ENCODE measurements at regions not wholly inside any gene's neighbourhood (a gene's known extent, or its start where the extent isn't known, plus 50 kb on each side); places are given as distances from the start of the nearest gene placed in this dataset.

DNA sequence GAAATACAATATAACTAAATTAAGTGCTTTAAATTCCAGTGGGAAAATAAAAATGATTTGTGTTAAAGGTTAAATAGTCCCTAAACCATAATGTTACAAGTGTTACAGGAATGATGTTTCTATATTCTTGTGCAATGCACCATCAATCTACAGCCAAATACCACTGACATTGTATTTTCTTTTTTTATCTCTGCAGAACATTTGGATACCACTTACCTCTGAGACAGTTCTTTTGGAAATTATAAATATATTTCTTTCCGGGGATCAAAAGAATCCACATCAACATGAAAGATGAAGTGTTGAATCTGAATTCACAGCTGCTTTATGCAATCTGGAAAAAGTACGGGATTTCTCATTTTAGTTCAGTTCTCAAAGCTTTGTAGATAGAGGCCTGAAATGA is 518.3 kb upstream of the AGA start:
- TF ChIP-seq, protein P1, sequence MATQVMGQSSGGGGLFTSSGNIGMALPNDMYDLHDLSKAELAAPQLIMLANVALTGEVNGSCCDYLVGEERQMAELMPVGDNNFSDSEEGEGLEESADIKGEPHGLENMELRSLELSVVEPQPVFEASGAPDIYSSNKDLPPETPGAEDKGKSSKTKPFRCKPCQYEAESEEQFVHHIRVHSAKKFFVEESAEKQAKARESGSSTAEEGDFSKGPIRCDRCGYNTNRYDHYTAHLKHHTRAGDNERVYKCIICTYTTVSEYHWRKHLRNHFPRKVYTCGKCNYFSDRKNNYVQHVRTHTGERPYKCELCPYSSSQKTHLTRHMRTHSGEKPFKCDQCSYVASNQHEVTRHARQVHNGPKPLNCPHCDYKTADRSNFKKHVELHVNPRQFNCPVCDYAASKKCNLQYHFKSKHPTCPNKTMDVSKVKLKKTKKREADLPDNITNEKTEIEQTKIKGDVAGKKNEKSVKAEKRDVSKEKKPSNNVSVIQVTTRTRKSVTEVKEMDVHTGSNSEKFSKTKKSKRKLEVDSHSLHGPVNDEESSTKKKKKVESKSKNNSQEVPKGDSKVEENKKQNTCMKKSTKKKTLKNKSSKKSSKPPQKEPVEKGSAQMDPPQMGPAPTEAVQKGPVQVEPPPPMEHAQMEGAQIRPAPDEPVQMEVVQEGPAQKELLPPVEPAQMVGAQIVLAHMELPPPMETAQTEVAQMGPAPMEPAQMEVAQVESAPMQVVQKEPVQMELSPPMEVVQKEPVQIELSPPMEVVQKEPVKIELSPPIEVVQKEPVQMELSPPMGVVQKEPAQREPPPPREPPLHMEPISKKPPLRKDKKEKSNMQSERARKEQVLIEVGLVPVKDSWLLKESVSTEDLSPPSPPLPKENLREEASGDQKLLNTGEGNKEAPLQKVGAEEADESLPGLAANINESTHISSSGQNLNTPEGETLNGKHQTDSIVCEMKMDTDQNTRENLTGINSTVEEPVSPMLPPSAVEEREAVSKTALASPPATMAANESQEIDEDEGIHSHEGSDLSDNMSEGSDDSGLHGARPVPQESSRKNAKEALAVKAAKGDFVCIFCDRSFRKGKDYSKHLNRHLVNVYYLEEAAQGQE (IDR thresholded peaks at IDR 0.05; ENCODE audit: insufficient replicate concordance, low read depth) = no peak
- TF ChIP-seq CTCF (IDR thresholded peaks at IDR 0.05; ENCODE audit: insufficient read depth, low read length) = no peak
- no peak for TF ChIP-seq SPI1 (IDR thresholded peaks at IDR 0.05; ENCODE audit: borderline replicate concordance, low read depth)
- TF ChIP-seq POLR2AphosphoS5 (IDR thresholded peaks at IDR 0.05; ENCODE audit: low read depth) = no peak
- no peak for TF ChIP-seq GABPA (IDR thresholded peaks at IDR 0.05; ENCODE audit: low read depth)
- H3K4me3 ChIP-seq (replicated peaks; ENCODE audit: insufficient read depth, low read length) = no peak overlapping the region
- DNase-seq (ENCODE audit: low read depth in 1 of 2, low spot score in 1 of 2) = no peak
- H3K27me3 ChIP-seq (ENCODE audit: insufficient read depth, poor library complexity, severe bottlenecking) = no peaks in the 10 kb centered on the region
- H3K27ac ChIP-seq (replicated peaks) = no peak overlapping the region

DNA sequence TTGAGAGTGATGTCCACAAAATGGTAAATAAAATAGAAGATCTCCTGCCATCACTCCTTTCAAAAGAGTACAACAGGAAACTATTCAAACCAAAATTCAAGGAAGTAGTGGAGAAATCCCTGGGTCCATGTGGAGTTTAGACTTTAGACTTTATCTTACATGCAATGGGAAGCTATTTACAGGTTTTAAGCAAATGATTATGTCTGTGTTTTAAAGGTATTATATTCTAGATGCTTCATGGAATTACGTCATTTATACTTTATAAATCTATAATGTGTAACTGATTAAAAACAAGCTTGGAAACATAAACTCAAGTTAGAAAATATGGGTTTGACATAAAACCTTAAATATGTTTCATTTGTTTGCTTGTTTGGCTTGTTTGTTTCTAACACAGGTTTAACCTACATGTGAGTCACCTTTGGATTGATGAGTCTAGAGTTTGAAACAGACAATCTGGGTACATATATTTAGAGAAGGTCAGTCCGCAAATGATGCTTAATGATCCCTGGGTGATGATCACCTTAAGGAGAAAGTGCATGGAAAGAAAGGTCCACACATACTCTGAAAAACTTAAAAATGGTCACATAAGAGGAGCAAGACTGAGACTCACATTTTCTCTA is 519.6 kb upstream of the AGA start:
- no peaks in the 10 kb centered on the region for H3K27me3 ChIP-seq (ENCODE audit: insufficient read depth, poor library complexity, severe bottlenecking)
- TF ChIP-seq CTCF (IDR thresholded peaks at IDR 0.05; ENCODE audit: insufficient read depth, low read length) = no peak
- no peak overlapping the region for H3K27ac ChIP-seq (replicated peaks)
- DNase-seq (ENCODE audit: low read depth in 1 of 2, low spot score in 1 of 2) = no peak
- H3K4me3 ChIP-seq (replicated peaks; ENCODE audit: insufficient read depth, low read length) = no peak overlapping the region

DNA sequence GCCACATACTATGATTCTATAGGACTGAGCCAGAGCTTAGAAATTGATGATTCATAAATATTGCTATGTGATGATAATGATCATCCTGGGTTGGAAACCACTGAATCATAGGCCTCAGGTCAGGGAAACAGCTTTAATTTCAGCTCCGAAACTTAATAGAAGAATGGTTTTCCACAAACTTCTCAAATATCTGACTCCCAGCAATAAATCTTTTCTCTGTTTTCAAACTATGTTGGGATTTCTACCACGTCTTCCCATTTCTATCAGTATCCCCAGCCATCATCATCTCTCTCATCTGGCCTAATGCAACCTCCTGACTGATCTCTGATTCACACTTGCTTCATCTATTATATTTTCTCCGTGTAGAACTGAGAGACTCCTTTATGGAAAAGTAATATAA is 521.8 kb upstream of the AGA start:
- Histone ChIP-seq H3K27me3 (ENCODE audit: insufficient read depth, poor library complexity, severe bottlenecking) (no peaks in the 10 kb centered on the region), H3K4me3 (replicated peaks; ENCODE audit: insufficient read depth, low read length) (no peak overlapping the region), H3K27ac (replicated peaks) (no peak overlapping the region)
- TF ChIP-seq GABPA (IDR thresholded peaks at IDR 0.05; ENCODE audit: low read depth) = no peak
- no peak for TF ChIP-seq CTCF (IDR thresholded peaks at IDR 0.05; ENCODE audit: insufficient read depth, low read length)
- TF ChIP-seq SPI1 (IDR thresholded peaks at IDR 0.05; ENCODE audit: borderline replicate concordance, low read depth) = no peak
- TF ChIP-seq, protein P1 (IDR thresholded peaks at IDR 0.05; ENCODE audit: insufficient replicate concordance, low read depth) = no peak
- no peak for TF ChIP-seq POLR2AphosphoS5 (IDR thresholded peaks at IDR 0.05; ENCODE audit: low read depth)
- no peak for DNase-seq (ENCODE audit: low read depth in 1 of 2, low spot score in 1 of 2)

- H3K27me3 ChIP-seq (ENCODE audit: insufficient read depth, poor library complexity, severe bottlenecking) = no peaks in the 10 kb centered on the region
- TF ChIP-seq GABPA (IDR thresholded peaks at IDR 0.05; ENCODE audit: low read depth) = no peak
- no peak for TF ChIP-seq CTCF (IDR thresholded peaks at IDR 0.05; ENCODE audit: insufficient read depth, low read length)
- TF ChIP-seq, protein P1 (IDR thresholded peaks at IDR 0.05; ENCODE audit: insufficient replicate concordance, low read depth) = no peak
- no peak for TF ChIP-seq POLR2AphosphoS5 (IDR thresholded peaks at IDR 0.05; ENCODE audit: low read depth)
- no peak for TF ChIP-seq SPI1 (IDR thresholded peaks at IDR 0.05; ENCODE audit: borderline replicate concordance, low read depth)
- H3K4me3 ChIP-seq (replicated peaks; ENCODE audit: insufficient read depth, low read length) = no peak overlapping the region
- no peak for DNase-seq (ENCODE audit: low read depth in 1 of 2, low spot score in 1 of 2)
- H3K27ac ChIP-seq (replicated peaks) = no peak overlapping the region
These were observed 522.5 kb upstream of the AGA start for GRCh38 chr4:177964693-177965168.

Measured in HL-60 (cell line).